ENCODE measurements at regions not wholly inside any gene's neighbourhood (a gene's known extent, or its start where the extent isn't known, plus 50 kb on each side); places are given as distances from the start of the nearest gene placed in this dataset.

DNA sequence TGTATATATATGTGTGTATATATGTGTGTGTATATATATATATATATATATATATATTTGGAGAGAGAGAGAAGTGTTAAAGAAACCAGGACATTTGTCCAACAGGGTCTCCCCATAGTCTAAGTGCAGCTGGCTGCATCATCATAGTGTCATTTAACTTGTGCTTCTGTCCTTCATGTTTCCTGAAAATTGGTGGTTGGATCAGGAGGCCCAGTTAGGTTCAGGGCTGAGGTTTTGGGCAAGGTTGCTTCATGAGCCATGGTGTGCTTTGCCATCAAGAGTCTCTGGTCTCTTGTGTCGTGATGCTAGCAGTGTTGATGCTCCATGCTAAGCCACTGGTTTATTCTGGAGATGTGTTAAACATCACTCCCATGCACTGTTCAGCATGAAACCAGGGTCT is 85.3 kb downstream of the C16orf95 start:
- TF ChIP-seq, protein P1, sequence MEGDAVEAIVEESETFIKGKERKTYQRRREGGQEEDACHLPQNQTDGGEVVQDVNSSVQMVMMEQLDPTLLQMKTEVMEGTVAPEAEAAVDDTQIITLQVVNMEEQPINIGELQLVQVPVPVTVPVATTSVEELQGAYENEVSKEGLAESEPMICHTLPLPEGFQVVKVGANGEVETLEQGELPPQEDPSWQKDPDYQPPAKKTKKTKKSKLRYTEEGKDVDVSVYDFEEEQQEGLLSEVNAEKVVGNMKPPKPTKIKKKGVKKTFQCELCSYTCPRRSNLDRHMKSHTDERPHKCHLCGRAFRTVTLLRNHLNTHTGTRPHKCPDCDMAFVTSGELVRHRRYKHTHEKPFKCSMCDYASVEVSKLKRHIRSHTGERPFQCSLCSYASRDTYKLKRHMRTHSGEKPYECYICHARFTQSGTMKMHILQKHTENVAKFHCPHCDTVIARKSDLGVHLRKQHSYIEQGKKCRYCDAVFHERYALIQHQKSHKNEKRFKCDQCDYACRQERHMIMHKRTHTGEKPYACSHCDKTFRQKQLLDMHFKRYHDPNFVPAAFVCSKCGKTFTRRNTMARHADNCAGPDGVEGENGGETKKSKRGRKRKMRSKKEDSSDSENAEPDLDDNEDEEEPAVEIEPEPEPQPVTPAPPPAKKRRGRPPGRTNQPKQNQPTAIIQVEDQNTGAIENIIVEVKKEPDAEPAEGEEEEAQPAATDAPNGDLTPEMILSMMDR (IDR thresholded peaks at IDR 0.05): no peak
- no peak for TF ChIP-seq POLR2A (IDR thresholded peaks at IDR 0.05)
